ENCODE measurements at regions not wholly inside any gene's neighbourhood (a gene's known extent, or its start where the extent isn't known, plus 50 kb on each side); places are given as distances from the start of the nearest gene placed in this dataset.

- no peak for DNase-seq (ENCODE audit: low read depth in 1 of 2, low spot score in 1 of 2)
- Histone ChIP-seq H3K4me3 (replicated peaks; ENCODE audit: insufficient read depth, low read length) (no peak overlapping the region), H3K27ac (replicated peaks) (no peak overlapping the region), H3K27me3 (ENCODE audit: insufficient read depth, poor library complexity, severe bottlenecking) (no peaks in the 10 kb centered on the region)
- TF ChIP-seq GABPA (IDR thresholded peaks at IDR 0.05; ENCODE audit: low read depth), result no peak
- no peak for TF ChIP-seq CTCF (IDR thresholded peaks at IDR 0.05; ENCODE audit: insufficient read depth, low read length)
- TF ChIP-seq POLR2AphosphoS5 (IDR thresholded peaks at IDR 0.05; ENCODE audit: low read depth), result no peak
- no peak for TF ChIP-seq REST (IDR thresholded peaks at IDR 0.05; ENCODE audit: insufficient replicate concordance, low read depth)
- TF ChIP-seq SPI1 (IDR thresholded peaks at IDR 0.05; ENCODE audit: borderline replicate concordance, low read depth), result no peak
Observed at GRCh38 chr4:174135530-174135929, 147.9 kb downstream of the FBXO8 start.

GRCh38 chr4:174134361-174134760 is 149.1 kb downstream of the FBXO8 start:
- TF ChIP-seq CTCF (IDR thresholded peaks at IDR 0.05; ENCODE audit: insufficient read depth, low read length) (no peak), GABPA (IDR thresholded peaks at IDR 0.05; ENCODE audit: low read depth) (no peak)
- H3K27ac ChIP-seq (replicated peaks), result no peak overlapping the region
- no peak for DNase-seq (ENCODE audit: low read depth in 1 of 2, low spot score in 1 of 2)
- no peak overlapping the region for H3K4me3 ChIP-seq (replicated peaks; ENCODE audit: insufficient read depth, low read length)
- H3K27me3 ChIP-seq (ENCODE audit: insufficient read depth, poor library complexity, severe bottlenecking), result no peaks in the 10 kb centered on the region

GRCh38 chr4:174133551-174133950 is 149.9 kb downstream of the FBXO8 start:
- Histone ChIP-seq H3K27ac (replicated peaks) (no peak overlapping the region), H3K4me3 (replicated peaks; ENCODE audit: insufficient read depth, low read length) (no peak overlapping the region), H3K27me3 (ENCODE audit: insufficient read depth, poor library complexity, severe bottlenecking) (no peaks in the 10 kb centered on the region)
- TF ChIP-seq CTCF (IDR thresholded peaks at IDR 0.05; ENCODE audit: insufficient read depth, low read length) (no peak), REST (IDR thresholded peaks at IDR 0.05; ENCODE audit: insufficient replicate concordance, low read depth) (no peak), GABPA (IDR thresholded peaks at IDR 0.05; ENCODE audit: low read depth) (no peak), SPI1 (IDR thresholded peaks at IDR 0.05; ENCODE audit: borderline replicate concordance, low read depth) (no peak), POLR2AphosphoS5 (IDR thresholded peaks at IDR 0.05; ENCODE audit: low read depth) (no peak)
- DNase-seq (ENCODE audit: low read depth in 1 of 2, low spot score in 1 of 2), result no peak

- TF ChIP-seq POLR2AphosphoS5 (IDR thresholded peaks at IDR 0.05; ENCODE audit: low read depth) (no peak), SPI1 (IDR thresholded peaks at IDR 0.05; ENCODE audit: borderline replicate concordance, low read depth) (no peak), REST (IDR thresholded peaks at IDR 0.05; ENCODE audit: insufficient replicate concordance, low read depth) (no peak), CTCF (IDR thresholded peaks at IDR 0.05; ENCODE audit: insufficient read depth, low read length) (no peak), GABPA (IDR thresholded peaks at IDR 0.05; ENCODE audit: low read depth) (no peak)
Observed at GRCh38 chr4:174131901-174132300, 151.6 kb downstream of the FBXO8 start.

More at GRCh38 chr4:174131901-174132300, 151.6 kb downstream of the FBXO8 start:
- H3K4me3 ChIP-seq (replicated peaks; ENCODE audit: insufficient read depth, low read length), result no peak overlapping the region
- H3K27ac ChIP-seq (replicated peaks), result no peak overlapping the region
- DNase-seq (ENCODE audit: low read depth in 1 of 2, low spot score in 1 of 2), result no peak
- no peaks in the 10 kb centered on the region for H3K27me3 ChIP-seq (ENCODE audit: insufficient read depth, poor library complexity, severe bottlenecking)

Data from HL-60 (cell line).